PC-9 (cell line): ENCODE measurements at regions not wholly inside any gene's neighbourhood (a gene's known extent, or its start where the extent isn't known, plus 50 kb on each side); places are given as distances from the start of the nearest gene placed in this dataset.

Experiments
- EZH2 ChIP-seq: fragments of 200-600 bp; sonication (generic); IDR thresholded peaks from 2 replicates; pipeline ENCODE4 v1.8.0; 2017; ENCODE audit warnings: antibody characterized with exemption, low read depth
- TF ChIP-seq, protein P1 (sequence below): fragments of 200-600 bp; sonication (generic); conservative IDR thresholded peaks from 2 replicates; pipeline ENCODE4 v1.6.1; 2017; ENCODE audit warnings: mixed run types, antibody characterized with exemption, mild to moderate bottlenecking, moderate library complexity

GRCh38 chr11:130804306-130805076 is 111.8 kb downstream of the SNX19 start:
- no peak for TF ChIP-seq EZH2
- TF ChIP-seq, protein P1, sequence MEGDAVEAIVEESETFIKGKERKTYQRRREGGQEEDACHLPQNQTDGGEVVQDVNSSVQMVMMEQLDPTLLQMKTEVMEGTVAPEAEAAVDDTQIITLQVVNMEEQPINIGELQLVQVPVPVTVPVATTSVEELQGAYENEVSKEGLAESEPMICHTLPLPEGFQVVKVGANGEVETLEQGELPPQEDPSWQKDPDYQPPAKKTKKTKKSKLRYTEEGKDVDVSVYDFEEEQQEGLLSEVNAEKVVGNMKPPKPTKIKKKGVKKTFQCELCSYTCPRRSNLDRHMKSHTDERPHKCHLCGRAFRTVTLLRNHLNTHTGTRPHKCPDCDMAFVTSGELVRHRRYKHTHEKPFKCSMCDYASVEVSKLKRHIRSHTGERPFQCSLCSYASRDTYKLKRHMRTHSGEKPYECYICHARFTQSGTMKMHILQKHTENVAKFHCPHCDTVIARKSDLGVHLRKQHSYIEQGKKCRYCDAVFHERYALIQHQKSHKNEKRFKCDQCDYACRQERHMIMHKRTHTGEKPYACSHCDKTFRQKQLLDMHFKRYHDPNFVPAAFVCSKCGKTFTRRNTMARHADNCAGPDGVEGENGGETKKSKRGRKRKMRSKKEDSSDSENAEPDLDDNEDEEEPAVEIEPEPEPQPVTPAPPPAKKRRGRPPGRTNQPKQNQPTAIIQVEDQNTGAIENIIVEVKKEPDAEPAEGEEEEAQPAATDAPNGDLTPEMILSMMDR: no peak
